ENCODE measurements at regions not wholly inside any gene's neighbourhood (a gene's known extent, or its start where the extent isn't known, plus 50 kb on each side); places are given as distances from the start of the nearest gene placed in this dataset.

GRCh38 chr1:30045304-30046090 lies 677.9 kb downstream of the MATN1 start:
- Histone ChIP-seq H3K9me3 (ENCODE audit: low read length) (no peaks in the 10 kb centered on the region), H3K4me2 (ENCODE audit: low read depth, low read length, poor library complexity, severe bottlenecking) (no peak overlapping the region), H3K79me2 (ENCODE audit: low read length) (no peaks in the 10 kb centered on the region), H2AFZ (ENCODE audit: low read length) (no peak overlapping the region), H4K20me1 (ENCODE audit: insufficient read depth, low read depth, low read length) (no peaks in the 10 kb centered on the region), H3K27me3 (ENCODE audit: low read length) (no peaks in the 10 kb centered on the region), H3K4me1 (ENCODE audit: low read length) (no peaks in the 10 kb centered on the region), H3K4me3 (ENCODE audit: low read length) (no peak overlapping the region), H3K36me3 (ENCODE audit: insufficient read depth, low read length) (no peaks in the 10 kb centered on the region), H3K9ac (ENCODE audit: low read length) (no peak overlapping the region), H3K9me2 (replicated peaks; ENCODE audit: insufficient read depth, low read length) (no peaks in the 10 kb centered on the region), H3K27ac (ENCODE audit: low read length) (no peak overlapping the region)
- DNase-seq, result no peak

GRCh38 chr1:30044656-30045144 lies 678.7 kb downstream of the MATN1 start:
- Histone ChIP-seq H3K4me3 (ENCODE audit: low read length) (no peak overlapping the region), H3K4me1 (ENCODE audit: low read length) (no peaks in the 10 kb centered on the region), H3K27me3 (ENCODE audit: low read length) (no peaks in the 10 kb centered on the region), H3K79me2 (ENCODE audit: low read length) (no peaks in the 10 kb centered on the region), H2AFZ (ENCODE audit: low read length) (no peak overlapping the region), H4K20me1 (ENCODE audit: insufficient read depth, low read depth, low read length) (no peaks in the 10 kb centered on the region), H3K4me2 (ENCODE audit: low read depth, low read length, poor library complexity, severe bottlenecking) (no peak overlapping the region), H3K9ac (ENCODE audit: low read length) (no peak overlapping the region), H3K9me3 (ENCODE audit: low read length) (no peaks in the 10 kb centered on the region), H3K27ac (ENCODE audit: low read length) (no peak overlapping the region), H3K9me2 (replicated peaks; ENCODE audit: insufficient read depth, low read length) (no peaks in the 10 kb centered on the region), H3K36me3 (ENCODE audit: insufficient read depth, low read length) (no peaks in the 10 kb centered on the region)
- no peak for DNase-seq

GRCh38 chr1:30043731-30044408 lies 679.5 kb downstream of the MATN1 start:
- DNase-seq, result no peak
- H3K4me1 ChIP-seq (ENCODE audit: low read length), result no peaks in the 10 kb centered on the region
- no peak overlapping the region for H3K4me3 ChIP-seq (ENCODE audit: low read length)
- H3K9me3 ChIP-seq (ENCODE audit: low read length), result no peaks in the 10 kb centered on the region
- no peak overlapping the region for H3K27ac ChIP-seq (ENCODE audit: low read length)
- no peak overlapping the region for H3K4me2 ChIP-seq (ENCODE audit: low read depth, low read length, poor library complexity, severe bottlenecking)
- H3K79me2 ChIP-seq (ENCODE audit: low read length), result no peaks in the 10 kb centered on the region
- H3K9ac ChIP-seq (ENCODE audit: low read length), result no peak overlapping the region
- no peaks in the 10 kb centered on the region for H4K20me1 ChIP-seq (ENCODE audit: insufficient read depth, low read depth, low read length)
- H2AFZ ChIP-seq (ENCODE audit: low read length), result no peak overlapping the region
- H3K36me3 ChIP-seq (ENCODE audit: insufficient read depth, low read length), result no peaks in the 10 kb centered on the region
- no peaks in the 10 kb centered on the region for H3K9me2 ChIP-seq (replicated peaks; ENCODE audit: insufficient read depth, low read length)
- no peaks in the 10 kb centered on the region for H3K27me3 ChIP-seq (ENCODE audit: low read length)

DNA sequence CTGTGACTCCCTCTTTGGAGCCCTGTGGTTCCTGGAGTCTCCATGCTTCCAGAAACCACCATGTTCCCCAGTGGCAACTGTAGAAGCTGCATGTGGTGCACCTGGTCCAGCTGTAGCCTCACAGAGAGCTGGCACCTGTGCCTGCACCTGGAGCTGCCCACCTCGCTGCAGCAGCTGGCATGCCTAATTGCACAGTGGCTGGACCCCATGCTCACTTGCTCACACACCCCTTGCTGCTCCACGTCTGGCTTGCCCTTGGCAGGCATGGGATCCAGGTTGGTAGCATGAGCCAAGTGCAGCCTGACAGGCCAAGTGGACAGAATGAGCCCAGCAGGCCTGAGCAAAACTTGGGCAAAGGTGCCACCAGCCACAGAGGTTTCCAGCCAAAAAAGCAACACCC lies 680.1 kb downstream of the MATN1 start:
- no peaks in the 10 kb centered on the region for H3K27me3 ChIP-seq (ENCODE audit: low read length)
- DNase-seq, result no peak

GRCh38 chr1:30042438-30043147 lies 680.8 kb downstream of the MATN1 start:
- Histone ChIP-seq H3K9me3 (ENCODE audit: low read length) (no peaks in the 10 kb centered on the region), H3K4me1 (ENCODE audit: low read length) (no peaks in the 10 kb centered on the region), H3K4me3 (ENCODE audit: low read length) (no peak overlapping the region), H3K36me3 (ENCODE audit: insufficient read depth, low read length) (no peaks in the 10 kb centered on the region), H3K9ac (ENCODE audit: low read length) (no peak overlapping the region), H4K20me1 (ENCODE audit: insufficient read depth, low read depth, low read length) (no peaks in the 10 kb centered on the region), H3K27me3 (ENCODE audit: low read length) (no peaks in the 10 kb centered on the region), H3K27ac (ENCODE audit: low read length) (no peak overlapping the region), H2AFZ (ENCODE audit: low read length) (no peak overlapping the region), H3K79me2 (ENCODE audit: low read length) (no peaks in the 10 kb centered on the region), H3K4me2 (ENCODE audit: low read depth, low read length, poor library complexity, severe bottlenecking) (no peak overlapping the region), H3K9me2 (replicated peaks; ENCODE audit: insufficient read depth, low read length) (no peaks in the 10 kb centered on the region)
- DNase-seq, result no peak

More for the DNA sequence above, 680.1 kb downstream of the MATN1 start:
- H3K9me3 ChIP-seq (ENCODE audit: low read length), result no peaks in the 10 kb centered on the region
- no peaks in the 10 kb centered on the region for H3K36me3 ChIP-seq (ENCODE audit: insufficient read depth, low read length)
- H3K4me3 ChIP-seq (ENCODE audit: low read length), result no peak overlapping the region
- no peak overlapping the region for H3K4me2 ChIP-seq (ENCODE audit: low read depth, low read length, poor library complexity, severe bottlenecking)
- H3K9me2 ChIP-seq (replicated peaks; ENCODE audit: insufficient read depth, low read length), result no peaks in the 10 kb centered on the region
- H3K4me1 ChIP-seq (ENCODE audit: low read length), result no peaks in the 10 kb centered on the region
- H3K9ac ChIP-seq (ENCODE audit: low read length), result no peak overlapping the region
- H2AFZ ChIP-seq (ENCODE audit: low read length), result no peak overlapping the region
- H3K79me2 ChIP-seq (ENCODE audit: low read length), result no peaks in the 10 kb centered on the region
- no peaks in the 10 kb centered on the region for H4K20me1 ChIP-seq (ENCODE audit: insufficient read depth, low read depth, low read length)
- H3K27ac ChIP-seq (ENCODE audit: low read length), result no peak overlapping the region

- Histone ChIP-seq H3K27me3 (ENCODE audit: low read length) (no peaks in the 10 kb centered on the region), H3K79me2 (ENCODE audit: low read length) (no peaks in the 10 kb centered on the region), H3K9me2 (replicated peaks; ENCODE audit: insufficient read depth, low read length) (no peaks in the 10 kb centered on the region), H3K36me3 (ENCODE audit: insufficient read depth, low read length) (no peaks in the 10 kb centered on the region), H4K20me1 (ENCODE audit: insufficient read depth, low read depth, low read length) (no peaks in the 10 kb centered on the region), H2AFZ (ENCODE audit: low read length) (no peak overlapping the region), H3K4me2 (ENCODE audit: low read depth, low read length, poor library complexity, severe bottlenecking) (no peak overlapping the region), H3K4me3 (ENCODE audit: low read length) (no peak overlapping the region), H3K9me3 (ENCODE audit: low read length) (no peaks in the 10 kb centered on the region), H3K27ac (ENCODE audit: low read length) (no peak overlapping the region), H3K4me1 (ENCODE audit: low read length) (no peaks in the 10 kb centered on the region), H3K9ac (ENCODE audit: low read length) (no peak overlapping the region)
- no peak for DNase-seq
These were observed 681.5 kb downstream of the MATN1 start for GRCh38 chr1:30041741-30042437.

GRCh38 chr1:30040081-30041019 lies 683.0 kb downstream of the MATN1 start:
- no peaks in the 10 kb centered on the region for H3K4me1 ChIP-seq (ENCODE audit: low read length)
- no peaks in the 10 kb centered on the region for H3K9me2 ChIP-seq (replicated peaks; ENCODE audit: insufficient read depth, low read length)
- H3K36me3 ChIP-seq (ENCODE audit: insufficient read depth, low read length), result no peaks in the 10 kb centered on the region
- no peak overlapping the region for H3K27ac ChIP-seq (ENCODE audit: low read length)
- no peak overlapping the region for H2AFZ ChIP-seq (ENCODE audit: low read length)
- no peaks in the 10 kb centered on the region for H3K79me2 ChIP-seq (ENCODE audit: low read length)
- H4K20me1 ChIP-seq (ENCODE audit: insufficient read depth, low read depth, low read length), result no peaks in the 10 kb centered on the region
- H3K4me2 ChIP-seq (ENCODE audit: low read depth, low read length, poor library complexity, severe bottlenecking), result no peak overlapping the region
- H3K9me3 ChIP-seq (ENCODE audit: low read length), result no peaks in the 10 kb centered on the region
- H3K9ac ChIP-seq (ENCODE audit: low read length), result no peak overlapping the region
- no peak for DNase-seq
- H3K27me3 ChIP-seq (ENCODE audit: low read length), result no peaks in the 10 kb centered on the region
- H3K4me3 ChIP-seq (ENCODE audit: low read length), result no peak overlapping the region
